ENCODE measurements at regions not wholly inside any gene's neighbourhood (a gene's known extent, or its start where the extent isn't known, plus 50 kb on each side); places are given as distances from the start of the nearest gene placed in this dataset.

DNA sequence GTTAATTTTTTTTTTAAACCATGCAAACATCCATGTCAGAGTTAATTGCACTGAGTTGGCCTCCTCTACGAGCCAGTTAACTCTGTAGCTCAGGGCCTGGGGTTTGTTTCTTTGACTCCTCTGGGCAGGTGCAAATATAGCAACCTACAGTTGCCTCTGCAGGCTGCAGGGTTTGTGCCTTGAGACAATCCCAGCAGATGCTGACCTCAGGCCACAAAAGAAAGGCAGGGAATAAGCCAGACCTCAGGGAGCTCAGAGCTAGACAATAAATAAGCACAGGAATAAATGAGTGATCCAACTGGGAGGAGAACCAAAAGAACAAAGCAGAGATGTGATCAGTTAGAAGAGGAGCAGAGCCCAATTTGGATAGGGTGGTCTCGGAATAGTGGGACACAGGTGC, 390.8 kb downstream of the SHANK2 start:
- TF ChIP-seq YY1 (IDR thresholded peaks at IDR 0.05; ENCODE audit: low read depth), result no peak
- no peak for TF ChIP-seq TCF12 (IDR thresholded peaks at IDR 0.05)
- TF ChIP-seq, protein P1, sequence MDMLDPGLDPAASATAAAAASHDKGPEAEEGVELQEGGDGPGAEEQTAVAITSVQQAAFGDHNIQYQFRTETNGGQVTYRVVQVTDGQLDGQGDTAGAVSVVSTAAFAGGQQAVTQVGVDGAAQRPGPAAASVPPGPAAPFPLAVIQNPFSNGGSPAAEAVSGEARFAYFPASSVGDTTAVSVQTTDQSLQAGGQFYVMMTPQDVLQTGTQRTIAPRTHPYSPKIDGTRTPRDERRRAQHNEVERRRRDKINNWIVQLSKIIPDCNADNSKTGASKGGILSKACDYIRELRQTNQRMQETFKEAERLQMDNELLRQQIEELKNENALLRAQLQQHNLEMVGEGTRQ (IDR thresholded peaks at IDR 0.05; ENCODE audit: borderline replicate concordance, low read depth, low read length), result no peak
- TF ChIP-seq, protein P2, sequence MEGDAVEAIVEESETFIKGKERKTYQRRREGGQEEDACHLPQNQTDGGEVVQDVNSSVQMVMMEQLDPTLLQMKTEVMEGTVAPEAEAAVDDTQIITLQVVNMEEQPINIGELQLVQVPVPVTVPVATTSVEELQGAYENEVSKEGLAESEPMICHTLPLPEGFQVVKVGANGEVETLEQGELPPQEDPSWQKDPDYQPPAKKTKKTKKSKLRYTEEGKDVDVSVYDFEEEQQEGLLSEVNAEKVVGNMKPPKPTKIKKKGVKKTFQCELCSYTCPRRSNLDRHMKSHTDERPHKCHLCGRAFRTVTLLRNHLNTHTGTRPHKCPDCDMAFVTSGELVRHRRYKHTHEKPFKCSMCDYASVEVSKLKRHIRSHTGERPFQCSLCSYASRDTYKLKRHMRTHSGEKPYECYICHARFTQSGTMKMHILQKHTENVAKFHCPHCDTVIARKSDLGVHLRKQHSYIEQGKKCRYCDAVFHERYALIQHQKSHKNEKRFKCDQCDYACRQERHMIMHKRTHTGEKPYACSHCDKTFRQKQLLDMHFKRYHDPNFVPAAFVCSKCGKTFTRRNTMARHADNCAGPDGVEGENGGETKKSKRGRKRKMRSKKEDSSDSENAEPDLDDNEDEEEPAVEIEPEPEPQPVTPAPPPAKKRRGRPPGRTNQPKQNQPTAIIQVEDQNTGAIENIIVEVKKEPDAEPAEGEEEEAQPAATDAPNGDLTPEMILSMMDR (IDR thresholded peaks at IDR 0.05), result no peak
- no peak for TF ChIP-seq NFIC (IDR thresholded peaks at IDR 0.05; ENCODE audit: borderline replicate concordance)
- TF ChIP-seq POLR2AphosphoS5 (IDR thresholded peaks at IDR 0.05; ENCODE audit: low read depth, low read length), result no peak
- no peak for TF ChIP-seq GABPA (IDR thresholded peaks at IDR 0.05; ENCODE audit: low read depth)
- TF ChIP-seq CHD2 (IDR thresholded peaks at IDR 0.05; ENCODE audit: low read length, partially characterized antibody), result no peak
- TF ChIP-seq FOXM1 (IDR thresholded peaks at IDR 0.05; ENCODE audit: low read depth), result no peak
- TF ChIP-seq EZH2phosphoT487 (IDR thresholded peaks at IDR 0.05; ENCODE audit: borderline replicate concordance, low read depth), result no peak
- TF ChIP-seq, protein P3, sequence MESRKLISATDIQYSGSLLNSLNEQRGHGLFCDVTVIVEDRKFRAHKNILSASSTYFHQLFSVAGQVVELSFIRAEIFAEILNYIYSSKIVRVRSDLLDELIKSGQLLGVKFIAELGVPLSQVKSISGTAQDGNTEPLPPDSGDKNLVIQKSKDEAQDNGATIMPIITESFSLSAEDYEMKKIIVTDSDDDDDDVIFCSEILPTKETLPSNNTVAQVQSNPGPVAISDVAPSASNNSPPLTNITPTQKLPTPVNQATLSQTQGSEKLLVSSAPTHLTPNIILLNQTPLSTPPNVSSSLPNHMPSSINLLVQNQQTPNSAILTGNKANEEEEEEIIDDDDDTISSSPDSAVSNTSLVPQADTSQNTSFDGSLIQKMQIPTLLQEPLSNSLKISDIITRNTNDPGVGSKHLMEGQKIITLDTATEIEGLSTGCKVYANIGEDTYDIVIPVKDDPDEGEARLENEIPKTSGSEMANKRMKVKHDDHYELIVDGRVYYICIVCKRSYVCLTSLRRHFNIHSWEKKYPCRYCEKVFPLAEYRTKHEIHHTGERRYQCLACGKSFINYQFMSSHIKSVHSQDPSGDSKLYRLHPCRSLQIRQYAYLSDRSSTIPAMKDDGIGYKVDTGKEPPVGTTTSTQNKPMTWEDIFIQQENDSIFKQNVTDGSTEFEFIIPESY (IDR thresholded peaks at IDR 0.05; ENCODE audit: borderline replicate concordance, low read depth), result no peak
- no peak for TF ChIP-seq RCOR1 (IDR thresholded peaks at IDR 0.05; ENCODE audit: low read length)

Data from SK-N-SH (cell line).